Ovary (tissue), 7 donors: ENCODE measurements at regions not wholly inside any gene's neighbourhood (a gene's known extent, or its start where the extent isn't known, plus 50 kb on each side); places are given as distances from the start of the nearest gene placed in this dataset.

ENCODE experiments used
- DNase-seq, 5 donors: peaks; one replicate each; pipeline ENCODE4 v3.0.0-alpha.2; 2019 to 2020
- H3K27ac ChIP-seq, 2 donors: fragments of 200-600 bp; one replicate each; pipeline versions ENCODE4 v1.5.1 to v1.8.0; 2019 to 2022
- H3K27me3 ChIP-seq: fragments of 200-600 bp; one replicate; pipeline ENCODE4 v1.8.0; 2022
- H3K36me3 ChIP-seq: fragments of 200-600 bp; sonication (generic); one replicate; pipeline ENCODE4 v1.5.1; 2019
- H3K4me1 ChIP-seq: one replicate; pipeline ENCODE4 v1.8.1; 2013; ENCODE audit warnings: mild to moderate bottlenecking, moderate library complexity; ENCODE audit not compliant: insufficient read depth
- H3K4me3 ChIP-seq: fragments of 200-600 bp; sonication (generic); one replicate; pipeline ENCODE4 v1.5.1; 2017
- H3K9me3 ChIP-seq, 2 donors: fragments of 200-600 bp in 1 of 2; sonication (generic) in 1 of 2; one replicate each; pipeline versions ENCODE4 v1.5.1 to v1.8.1; 2013 to 2019; ENCODE audit warnings: mild to moderate bottlenecking in 1 of 2, moderate library complexity in 1 of 2
- CTCF ChIP-seq, 3 donors: fragments of 450-650 bp in 2 of 3; fragments of 200-600 bp in 1 of 3; IDR thresholded peaks; one replicate each; pipeline versions ENCODE4 v1.5.1 to v1.8.0; 2016 to 2022; ENCODE audit warnings: antibody characterized with exemption in 3 of 3, mild to moderate bottlenecking in 1 of 3
- EP300 ChIP-seq: sonication (generic); formaldehyde crosslinking; IDR thresholded peaks from one replicate; pipeline ENCODE4 v1.6.1; 2017; ENCODE audit warnings: antibody characterized with exemption
- POLR2A ChIP-seq: fragments of 450-650 bp; IDR thresholded peaks from one replicate; pipeline ENCODE4 v1.6.1; 2017; ENCODE audit warnings: antibody characterized with exemption, mild to moderate bottlenecking, moderate library complexity
- WGBS, 3 donors: extraction: QIAGEN DNeasy Blood & Tissue Kit in 1 of 3; methylation state at CpG; one replicate each; pipeline versions ENCODE4 v1.1.5 to v1.1.7; 2013 to 2017; 5-methylcytosine and 5-hydroxymethylcytosine counted together
- intact Hi-C, 4 donors: fragments of 100-400 bp; cut with DNase I; formaldehyde crosslinking; loops; one replicate each; pipeline versions ENCODE4 v1.11.0 to v1.15.1; 2022 to 2023
- donor health status: DM: no; HTN: no; CAD: no; lungs with moderate emphysema.
- donor health status: DM: no; HTN: no; CAD: no.
- donor health status: Bipolar disorder and iron deficiency.
- donor health status: DM: no; HTN: no; CAD: no.
- donor health status: DM: yes; HTN: yes; CAD: no.

DNA sequence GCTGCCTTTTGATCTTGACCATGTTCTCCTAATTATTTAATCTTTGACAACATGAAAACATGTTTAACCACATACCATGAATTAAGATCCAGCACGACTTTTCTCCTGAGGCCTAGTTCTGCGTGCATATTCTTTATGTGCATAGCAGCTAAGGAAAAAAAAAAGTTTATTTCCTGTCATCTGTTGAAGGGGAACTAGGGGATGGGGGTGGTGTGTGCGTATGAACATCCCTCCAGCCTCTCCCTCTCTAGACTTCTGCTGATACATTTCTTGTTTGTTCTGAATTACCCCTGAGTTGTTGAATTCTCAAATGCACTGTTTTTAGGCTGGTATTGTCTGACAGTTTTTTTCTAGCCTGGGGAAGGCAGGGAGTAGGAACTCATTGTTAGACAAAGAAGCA is 543.3 kb downstream of the FGF9 start:
- Histone ChIP-seq H3K36me3 (no peaks in the 10 kb centered on the region), H3K4me1 (no peaks in the 10 kb centered on the region), H3K4me3 (no peak overlapping the region), H3K9me3 (no peaks in the 10 kb centered on the region), H3K27ac (no peak overlapping the region), H3K27me3 (no peaks in the 10 kb centered on the region)
- 81 to 86% (median 82%) methylated on average over 3 of the region's 3 CpGs for WGBS, 3 donors
- no peak for DNase-seq
- intact Hi-C loops = no loop called here
- no peak for TF ChIP-seq EP300
- TF ChIP-seq CTCF (IDR thresholded peaks at IDR 0.05) = no peak
- TF ChIP-seq POLR2A = no peak

GRCh38 chr13:22218797-22219196 is 547.9 kb downstream of the FGF9 start:
- H3K36me3 ChIP-seq = no peaks in the 10 kb centered on the region
- H3K27me3 ChIP-seq = no peaks in the 10 kb centered on the region
- no peak overlapping the region for H3K27ac ChIP-seq
- intact Hi-C loops = no loop called here
- H3K4me1 ChIP-seq = no peaks in the 10 kb centered on the region
- TF ChIP-seq POLR2A (no peak), EP300 (no peak), CTCF (IDR thresholded peaks at IDR 0.05) (no peak)
- no peak for DNase-seq
- 55 to 66% (median 64%) methylated on average over 4 of the region's 4 CpGs for WGBS, 3 donors
- H3K4me3 ChIP-seq = no peak overlapping the region
- no peaks in the 10 kb centered on the region for H3K9me3 ChIP-seq

GRCh38 chr13:22219709-22220108 is 548.8 kb downstream of the FGF9 start:
- H3K27me3 ChIP-seq = no peaks in the 10 kb centered on the region

DNA sequence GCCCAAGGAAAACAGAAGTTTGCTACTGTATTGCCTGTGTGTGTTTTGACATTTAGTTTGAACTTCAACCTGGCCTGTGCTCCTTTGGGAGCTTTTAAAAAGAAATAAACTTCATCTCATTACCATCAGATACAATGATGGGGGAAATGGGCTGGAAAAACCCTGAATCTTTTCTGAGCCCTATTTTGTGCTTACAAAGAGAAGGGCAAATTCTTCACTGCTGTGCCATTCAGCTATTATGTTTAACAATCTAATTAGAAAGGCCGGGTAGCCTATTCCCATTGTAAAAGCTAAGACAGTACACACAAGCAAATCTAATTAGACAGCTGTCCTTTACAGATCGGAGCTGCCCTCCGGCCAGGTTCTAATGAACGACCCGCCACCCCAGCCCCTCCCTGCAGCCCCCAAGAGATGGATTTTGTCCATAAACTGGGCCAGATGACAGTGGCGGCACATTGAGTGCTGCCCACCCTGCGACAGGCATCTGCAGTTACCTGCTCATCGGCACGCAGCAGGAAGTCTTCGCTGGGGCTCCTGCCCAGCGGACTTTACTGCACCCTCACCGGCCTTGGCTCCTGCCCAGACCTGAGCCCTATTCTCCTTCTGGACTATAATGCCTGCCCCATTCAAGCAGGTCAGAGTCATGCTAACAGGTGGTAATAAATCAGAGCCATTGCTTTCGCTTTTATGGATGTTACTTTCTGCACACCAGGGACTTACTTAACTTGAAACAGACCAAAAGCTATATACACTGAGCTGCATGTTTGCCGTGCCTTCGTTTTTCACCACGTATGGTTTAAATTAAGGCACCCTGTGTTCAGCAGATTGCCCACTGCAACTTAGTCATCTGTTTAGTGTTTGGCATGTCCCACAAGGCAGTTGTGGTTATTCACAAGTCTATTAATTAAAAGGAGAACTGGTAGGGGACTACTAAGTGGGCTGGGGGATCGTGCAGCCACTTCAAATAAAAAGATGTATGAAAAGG is 549.6 kb downstream of the FGF9 start:
- no peaks in the 10 kb centered on the region for H3K36me3 ChIP-seq
- H3K9me3 ChIP-seq = no peaks in the 10 kb centered on the region
- no peak for DNase-seq
- H3K4me1 ChIP-seq = no peaks in the 10 kb centered on the region
- no peak overlapping the region for H3K4me3 ChIP-seq
- no peaks in the 10 kb centered on the region for H3K27me3 ChIP-seq
- no peak overlapping the region for H3K27ac ChIP-seq
- intact Hi-C loops = no loop called here
- TF ChIP-seq EP300 (no peak), CTCF (IDR thresholded peaks at IDR 0.05) (no peak), POLR2A (no peak)
- 78 to 86% (median 85%) methylated on average over 17 of the region's 17 CpGs for WGBS, 3 donors

More at GRCh38 chr13:22219709-22220108, 548.8 kb downstream of the FGF9 start:
- DNase-seq = no peak
- WGBS, 3 donors = 93 to 95% (median 95%) methylated on average over 2 of the region's 2 CpGs
- intact Hi-C loops = no loop called here
- no peak overlapping the region for H3K27ac ChIP-seq
- TF ChIP-seq POLR2A = no peak
- no peak for TF ChIP-seq CTCF (IDR thresholded peaks at IDR 0.05)
- TF ChIP-seq EP300 = no peak
- no peaks in the 10 kb centered on the region for H3K9me3 ChIP-seq
- H3K4me3 ChIP-seq = no peak overlapping the region
- H3K4me1 ChIP-seq = no peaks in the 10 kb centered on the region
- no peaks in the 10 kb centered on the region for H3K36me3 ChIP-seq
